CD14-positive monocyte (primary cell): ENCODE measurements at regions not wholly inside any gene's neighbourhood (a gene's known extent, or its start where the extent isn't known, plus 50 kb on each side); places are given as distances from the start of the nearest gene placed in this dataset.

Source experiments
- DNase-seq, 3 donors: peaks; one replicate each; pipeline ENCODE4 v3.0.0-alpha.2; 2011 to 2022
- H2AFZ ChIP-seq: 2 replicates; pipeline ENCODE4 v1.6.0; 2012; ENCODE audit warnings: mild to moderate bottlenecking, low read depth, low read length, inconsistent platforms; ENCODE audit not compliant: insufficient read depth, poor library complexity, severe bottlenecking
- H3K27ac ChIP-seq, 2 donors: 1 replicate in 1 of 2; 2 replicates in 1 of 2; pipeline ENCODE4 v1.5.1; 2012 to 2013; ENCODE audit warnings: low read length in 2 of 2, control low read depth in 1 of 2, inconsistent platforms in 1 of 2, low read depth in 1 of 2, mild to moderate bottlenecking in 1 of 2
- H3K27me3 ChIP-seq, 2 donors: one replicate each; pipeline versions ENCODE4 v1.6.0 to v1.6.1; 2011 to 2013; ENCODE audit warnings: low read length in 2 of 2; ENCODE audit not compliant: control insufficient read depth in 2 of 2, insufficient read depth in 2 of 2
- H3K36me3 ChIP-seq, 2 donors: replicated peaks in 1 of 2; 1 replicate in 1 of 2; 2 replicates in 1 of 2; pipeline versions ENCODE4 v1.5.1 to v1.6.1; 2012 to 2013; ENCODE audit warnings: low read length in 2 of 2, control low read depth in 1 of 2, inconsistent platforms in 1 of 2, mild to moderate bottlenecking in 1 of 2; ENCODE audit not compliant: insufficient read depth in 2 of 2, control insufficient read depth in 1 of 2
- H3K4me1 ChIP-seq, 2 donors: 1 replicate in 1 of 2; 2 replicates in 1 of 2; pipeline versions ENCODE4 v1.5.1 to v1.6.1; 2012 to 2013; ENCODE audit warnings: low read length in 2 of 2, control low read depth in 1 of 2, inconsistent platforms in 1 of 2, mild to moderate bottlenecking in 1 of 2, moderate library complexity in 1 of 2; ENCODE audit not compliant: insufficient read depth in 2 of 2, control insufficient read depth in 1 of 2
- H3K4me2 ChIP-seq: replicated peaks from 2 replicates; pipeline ENCODE3; 2012; ENCODE audit warnings: low read length, moderate library complexity, mild to moderate bottlenecking; ENCODE audit not compliant: poor library complexity, severe bottlenecking; ENCODE audit errors: extremely low read depth
- H3K4me3 ChIP-seq, 3 experiments: fragments of 200-600 bp in 1 of 3; sonication (generic) in 1 of 3; replicated peaks in 1 of 3; 1 replicate in 2 of 3; 2 replicates in 1 of 3; pipeline ENCODE4 v1.5.1; 2011 to 2013; ENCODE audit warnings: low read length in 3 of 3, mild to moderate bottlenecking in 3 of 3, control low read depth in 2 of 3, low read depth in 2 of 3, inconsistent platforms in 1 of 3, moderate library complexity in 1 of 3
- H3K79me2 ChIP-seq: 2 replicates; pipeline ENCODE4 v1.6.0; 2012; ENCODE audit warnings: mild to moderate bottlenecking, control low read depth, inconsistent platforms, low read length, moderate library complexity; ENCODE audit not compliant: insufficient read depth
- H3K9ac ChIP-seq: 2 replicates; pipeline ENCODE4 v1.6.0; 2017; ENCODE audit warnings: low read length, mild to moderate bottlenecking; ENCODE audit not compliant: insufficient read depth, poor library complexity, severe bottlenecking
- H3K9me3 ChIP-seq, 2 donors: replicated peaks in 1 of 2; 1 replicate in 1 of 2; 2 replicates in 1 of 2; pipeline versions ENCODE4 v1.5.1 to v1.6.1; 2012 to 2013; ENCODE audit warnings: low read length in 2 of 2, control low read depth in 1 of 2; ENCODE audit not compliant: control insufficient read depth in 1 of 2, insufficient read depth in 1 of 2
- H4K20me1 ChIP-seq: 2 replicates; pipeline ENCODE4 v1.6.0; 2012; ENCODE audit warnings: mild to moderate bottlenecking, low read length, control low read depth, moderate library complexity; ENCODE audit not compliant: insufficient read depth
- H3K27ac Mint-ChIP-seq, 7 donors: one replicate each; pipeline ENCODE4 v1.8.0; 2020; ENCODE audit warnings: mild to moderate bottlenecking in 7 of 7, mixed read lengths in 7 of 7, moderate library complexity in 6 of 7, inconsistent platforms in 2 of 7
- H3K27me3 Mint-ChIP-seq, 3 donors: one replicate each; pipeline ENCODE4 v1.8.0; 2021 to 2022; ENCODE audit warnings: low read depth in 3 of 3, mild to moderate bottlenecking in 3 of 3, mixed read lengths in 3 of 3, moderate library complexity in 3 of 3, inconsistent platforms in 1 of 3
- H3K36me3 Mint-ChIP-seq, 2 donors: one replicate each; pipeline ENCODE4 v1.8.0; 2020; ENCODE audit warnings: mixed read lengths in 2 of 2, inconsistent platforms in 1 of 2, mild to moderate bottlenecking in 1 of 2
- H3K4me1 Mint-ChIP-seq: one replicate; pipeline ENCODE4 v1.8.0; 2020; ENCODE audit warnings: mild to moderate bottlenecking, mixed read lengths
- H3K4me3 Mint-ChIP-seq, 2 donors: one replicate each; pipeline ENCODE4 v1.8.0; 2020; ENCODE audit warnings: mild to moderate bottlenecking in 2 of 2, mixed read lengths in 2 of 2, moderate library complexity in 1 of 2
- H3K9me3 Mint-ChIP-seq, 7 donors: one replicate each; pipeline ENCODE4 v1.8.0; 2020 to 2022; ENCODE audit warnings: mixed read lengths in 7 of 7, mild to moderate bottlenecking in 6 of 7, moderate library complexity in 6 of 7, inconsistent platforms in 2 of 7
- CTCF ChIP-seq: fragments of 200-600 bp; IDR thresholded peaks from one replicate; pipeline ENCODE4 v1.8.0; 2022; ENCODE audit warnings: antibody characterized with exemption, mild to moderate bottlenecking
- WGBS: methylation state at CpG from one replicate; pipeline ENCODE4 v1.1.5; 2013; ENCODE audit warnings: missing lambda C conversion rate; ENCODE audit not compliant: insufficient coverage; 5-methylcytosine and 5-hydroxymethylcytosine counted together
- intact Hi-C, 2 donors: fragments of 100-400 bp; cut with micrococcal nuclease; formaldehyde crosslinking; loops; one replicate each; pipeline versions ENCODE4 v1.15.0 to v1.15.1; 2023

GRCh38 chr14:65833267-65833880 lies 420.8 kb downstream of the FUT8 start:
- intact Hi-C loops: no loop called here
- TF ChIP-seq CTCF: no peak
- no peaks in the 10 kb centered on the region for H3K27me3 ChIP-seq
- WGBS: 95% methylated on average over 7 of the region's 11 CpGs
- H3K36me3 ChIP-seq: no peaks in the 10 kb centered on the region
- H3K79me2 ChIP-seq: no peaks in the 10 kb centered on the region
- Mint-ChIP-seq H3K27ac (no peak overlapping the region), H3K27me3 (peaks cover 0 to 5% (median 2%) of the 10 kb centered on the region in 3 donors), H3K4me1 (peaks cover 2% of the 10 kb centered on the region), H3K9me3 (peaks cover 0 to 3% (median 0%) of the 10 kb centered on the region in 7 donors), H3K36me3 (no peaks in the 10 kb centered on the region), H3K4me3 (no peak overlapping the region)
- DNase-seq: no peak
- no peak overlapping the region for H3K4me2 ChIP-seq
- H3K4me1 ChIP-seq: no peaks in the 10 kb centered on the region
- H2AFZ ChIP-seq: no peak overlapping the region
- H3K27ac ChIP-seq: no peak overlapping the region
- no peaks in the 10 kb centered on the region for H4K20me1 ChIP-seq
- H3K9ac ChIP-seq: no peak overlapping the region
- no peaks in the 10 kb centered on the region for H3K9me3 ChIP-seq
- H3K4me3 ChIP-seq: no peak overlapping the region

- Mint-ChIP-seq H3K36me3 (no peaks in the 10 kb centered on the region), H3K27me3 (peaks cover 0 to 5% (median 2%) of the 10 kb centered on the region in 3 donors), H3K27ac (no peak overlapping the region), H3K4me3 (no peak overlapping the region), H3K4me1 (peaks cover 6% of the 10 kb centered on the region), H3K9me3 (peaks cover 0 to 2% (median 0%) of the 10 kb centered on the region in 7 donors)
- no peaks in the 10 kb centered on the region for H3K27me3 ChIP-seq
- H3K9me3 ChIP-seq: no peaks in the 10 kb centered on the region
- H2AFZ ChIP-seq: no peak overlapping the region
- TF ChIP-seq CTCF: no peak
- 96% methylated on average over 7 of the region's 7 CpGs for WGBS
- H4K20me1 ChIP-seq: no peaks in the 10 kb centered on the region
- H3K4me2 ChIP-seq: no peak overlapping the region
- H3K9ac ChIP-seq: no peak overlapping the region
- H3K36me3 ChIP-seq: no peaks in the 10 kb centered on the region
- H3K4me3 ChIP-seq: no peak overlapping the region
- H3K4me1 ChIP-seq: no peaks in the 10 kb centered on the region
- H3K79me2 ChIP-seq: no peaks in the 10 kb centered on the region
- intact Hi-C loops: no loop called here
- DNase-seq: no peak
- no peak overlapping the region for H3K27ac ChIP-seq
Observed at GRCh38 chr14:65834051-65834450, 421.5 kb downstream of the FUT8 start.
